ENCODE measurements at regions not wholly inside any gene's neighbourhood (a gene's known extent, or its start where the extent isn't known, plus 50 kb on each side); places are given as distances from the start of the nearest gene placed in this dataset.
"Not testable (repeated sequence)": the region's sequence is repeated elsewhere in the genome, so short reads cannot be mapped to it uniquely, and the experiment has no call there.

DNA sequence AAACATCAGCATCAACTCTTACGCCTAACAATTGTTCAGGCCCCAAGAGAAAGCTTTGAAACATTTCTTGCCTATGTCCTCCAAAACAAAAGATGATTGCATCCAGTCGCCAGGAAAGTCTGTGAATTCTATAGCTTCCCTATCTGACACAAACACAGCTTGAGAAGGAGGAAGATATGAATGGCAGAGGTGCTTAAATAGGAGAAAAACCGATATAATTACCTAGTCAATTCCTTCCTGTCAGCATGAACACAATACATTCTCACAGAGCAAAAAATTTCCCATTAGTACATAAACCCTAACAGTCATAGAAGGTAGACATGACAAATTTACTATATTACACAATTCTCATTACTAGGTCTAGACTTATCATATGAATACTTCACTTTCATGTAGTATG, 326.5 kb downstream of the CGGBP1 start:
- DNase-seq (ENCODE audit: low read depth, low spot score) = no peak

DNA sequence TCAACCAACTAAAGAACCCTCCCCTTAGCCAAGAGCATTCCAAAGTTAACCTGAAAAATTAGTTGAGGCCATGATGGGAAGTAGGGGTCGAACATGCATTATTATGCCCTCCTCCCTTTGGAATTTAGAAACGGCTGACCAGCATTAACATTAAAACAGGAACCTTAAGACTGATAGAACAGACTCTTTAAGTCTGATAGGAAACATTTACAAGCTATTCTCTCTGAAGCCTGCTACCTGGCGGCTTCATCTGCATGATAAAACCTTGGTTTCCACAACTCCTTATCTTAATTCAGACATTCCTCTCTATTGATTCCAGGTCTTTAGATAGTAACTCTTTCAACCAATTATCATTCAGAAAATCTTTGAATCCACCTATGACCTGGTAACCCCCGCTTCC, 331.0 kb downstream of the CGGBP1 start:
- no peak for DNase-seq (ENCODE audit: low read depth, low spot score)

DNA sequence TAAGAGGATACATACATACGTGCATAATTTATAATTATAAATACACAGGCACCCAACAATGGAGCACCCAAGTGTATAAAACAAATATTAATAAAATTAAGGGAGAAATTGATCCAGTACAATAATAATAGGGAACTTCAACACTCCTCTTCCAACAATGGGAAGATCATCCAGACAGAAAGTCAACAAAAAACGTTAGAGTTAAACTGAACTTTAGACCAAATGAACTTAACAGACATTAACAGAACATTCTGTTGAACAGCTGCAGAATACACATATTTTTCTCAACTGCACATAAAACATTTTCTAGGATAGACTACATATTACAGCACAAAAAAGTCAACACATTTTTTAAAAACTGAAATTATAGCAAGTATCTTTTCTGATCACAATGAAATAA, 339.7 kb downstream of the CGGBP1 start:
- no peak for DNase-seq (ENCODE audit: low read depth, low spot score)

DNA sequence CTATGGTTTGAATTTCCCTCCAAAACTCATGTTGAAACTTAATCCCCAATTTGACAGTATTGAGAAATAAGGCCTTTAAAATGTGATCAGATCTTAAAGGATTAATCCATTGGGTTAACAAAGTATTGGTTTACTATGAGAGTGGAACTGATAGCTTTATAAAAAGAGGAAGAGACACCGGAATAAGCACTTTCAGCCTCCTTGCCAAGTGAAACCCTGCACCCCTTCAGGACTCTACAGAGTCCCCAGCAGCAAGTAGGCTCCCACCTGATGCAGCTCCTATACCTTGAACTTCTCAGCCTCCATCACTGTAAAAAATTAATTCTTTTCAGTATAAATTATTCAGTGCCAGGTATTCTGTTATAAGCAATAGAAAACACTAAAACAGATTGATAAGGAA, 348.3 kb downstream of the CGGBP1 start:
- no peak for DNase-seq (ENCODE audit: low read depth, low spot score)

GRCh38 chr3:87710028-87710427, 348.8 kb downstream of the CGGBP1 start:
- no peak for DNase-seq (ENCODE audit: low read depth, low spot score)

DNA sequence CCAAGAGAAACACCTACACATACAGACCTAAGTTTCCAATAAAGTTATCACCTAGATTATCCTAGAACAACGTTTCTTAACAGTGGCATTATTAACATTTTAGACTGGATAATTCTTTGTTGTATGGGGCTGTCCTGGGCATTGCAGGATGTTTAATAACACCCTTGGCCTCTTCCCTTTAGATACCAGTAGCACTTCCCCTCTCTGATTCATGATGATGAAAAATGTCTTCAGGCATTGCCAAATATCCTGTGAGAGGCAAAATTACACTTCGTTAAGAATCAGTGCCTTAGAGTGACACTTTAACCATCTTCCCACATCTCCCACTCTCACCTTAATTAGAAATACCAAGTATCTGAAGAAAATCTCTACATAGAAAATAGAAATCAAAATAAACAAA, 352.6 kb downstream of the CGGBP1 start:
- DNase-seq (ENCODE audit: low read depth, low spot score) = no peak

DNA sequence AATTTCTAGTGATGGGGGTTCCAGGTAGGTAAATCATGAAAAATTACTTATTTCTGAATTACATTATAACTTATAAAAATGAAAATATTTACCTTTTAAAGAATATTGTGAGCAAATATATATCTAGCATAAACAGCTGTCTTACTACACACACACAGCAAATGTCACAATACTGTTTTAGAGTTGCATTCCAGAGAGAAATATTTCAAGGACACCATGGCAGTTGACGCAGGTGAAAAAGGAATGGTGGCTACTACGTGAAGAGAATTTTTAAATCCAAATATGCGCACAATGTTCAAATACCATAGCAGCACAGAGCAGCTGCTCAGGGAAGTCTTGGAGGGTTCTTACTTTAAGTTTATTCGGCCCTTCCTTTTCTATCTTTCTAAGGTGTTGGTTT, 356.2 kb downstream of the CGGBP1 start:
- DNase-seq (ENCODE audit: low read depth, low spot score) = no peak

- no peak for DNase-seq (ENCODE audit: low read depth, low spot score)
Observed at GRCh38 chr3:87696124-87697013, 362.4 kb downstream of the CGGBP1 start.

DNA sequence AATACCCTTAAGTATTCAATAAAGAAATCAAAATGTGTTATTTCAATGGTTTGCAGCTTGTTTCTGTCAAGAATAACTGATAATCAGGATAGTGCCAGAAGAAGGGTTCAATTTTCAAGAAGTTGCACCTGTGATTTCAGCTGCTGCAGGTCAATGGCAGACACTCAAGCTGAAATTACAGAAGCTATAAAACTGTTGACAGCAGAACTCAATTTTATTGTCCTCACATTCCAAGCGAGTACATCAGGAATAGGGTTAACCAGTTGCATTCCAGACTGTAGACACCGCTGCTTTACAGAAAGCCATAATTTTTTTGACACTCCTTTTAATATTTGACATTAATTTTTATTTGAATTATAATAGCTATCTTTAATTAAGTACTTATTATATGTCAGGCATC, 364.1 kb downstream of the CGGBP1 start:
- no peak for DNase-seq (ENCODE audit: low read depth, low spot score)

GRCh38 chr3:87691109-87691508, 367.7 kb downstream of the CGGBP1 start:
- no peak for DNase-seq (ENCODE audit: low read depth, low spot score)

GRCh38 chr3:87678984-87679660, 379.7 kb downstream of the CGGBP1 start:
- not testable (repeated sequence) for DNase-seq (ENCODE audit: low read depth, low spot score)

DNA sequence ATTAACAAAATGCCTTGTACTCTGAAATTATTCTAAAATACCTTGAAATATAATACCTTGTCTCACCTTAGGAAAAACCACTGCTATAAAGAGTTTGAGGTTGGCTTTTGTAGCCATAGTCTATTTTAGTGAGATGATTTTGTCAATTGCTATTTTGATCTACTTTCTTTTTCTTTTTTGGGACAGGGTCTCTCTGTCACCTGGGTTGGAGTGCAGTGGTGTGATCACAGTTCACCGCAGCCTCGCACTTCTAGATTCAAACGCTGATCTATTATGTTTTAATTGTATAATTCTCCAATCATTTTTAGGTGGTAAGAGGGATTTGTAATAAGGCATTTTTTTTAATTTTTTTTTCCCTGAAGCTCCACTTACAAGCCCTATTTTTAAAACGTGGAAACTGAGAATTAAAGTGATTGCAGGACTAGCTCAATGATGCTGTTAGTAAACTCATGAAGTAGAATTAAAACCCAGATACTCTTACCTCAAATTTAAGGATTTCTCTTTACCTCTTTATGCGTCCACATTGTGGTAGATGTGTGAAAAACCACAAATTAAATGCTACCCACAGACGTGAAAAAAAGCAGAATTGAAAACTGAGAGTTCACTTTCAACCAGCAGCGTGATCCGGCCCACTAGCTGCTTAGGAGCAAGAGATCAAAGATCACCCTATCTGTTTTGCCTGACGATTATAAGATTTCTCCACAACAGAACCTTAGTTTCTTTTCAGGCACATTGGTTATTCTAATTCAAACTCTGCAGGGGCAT, 384.2 kb downstream of the CGGBP1 start:
- DNase-seq (ENCODE audit: low read depth, low spot score) = no peak

DNA sequence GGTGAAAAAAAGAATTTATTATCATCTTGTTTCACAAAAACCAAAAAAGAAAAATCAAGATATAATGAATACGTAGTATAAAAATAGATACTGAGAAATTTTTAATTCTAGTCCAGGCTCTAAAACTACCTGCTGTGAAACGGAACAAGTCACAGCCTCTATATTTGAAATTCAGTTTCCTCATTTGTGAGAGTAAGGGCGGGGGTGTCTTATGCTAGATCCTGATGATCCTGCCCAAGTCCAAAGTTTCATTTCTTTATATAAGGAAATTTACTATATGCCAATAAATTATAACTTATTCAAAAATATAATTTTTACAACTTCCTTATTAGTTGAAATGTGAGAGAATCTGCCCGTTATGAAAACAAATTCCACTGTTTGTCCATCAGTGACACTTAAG, 385.7 kb downstream of the CGGBP1 start:
- DNase-seq (ENCODE audit: low read depth, low spot score) = no peak

DNA sequence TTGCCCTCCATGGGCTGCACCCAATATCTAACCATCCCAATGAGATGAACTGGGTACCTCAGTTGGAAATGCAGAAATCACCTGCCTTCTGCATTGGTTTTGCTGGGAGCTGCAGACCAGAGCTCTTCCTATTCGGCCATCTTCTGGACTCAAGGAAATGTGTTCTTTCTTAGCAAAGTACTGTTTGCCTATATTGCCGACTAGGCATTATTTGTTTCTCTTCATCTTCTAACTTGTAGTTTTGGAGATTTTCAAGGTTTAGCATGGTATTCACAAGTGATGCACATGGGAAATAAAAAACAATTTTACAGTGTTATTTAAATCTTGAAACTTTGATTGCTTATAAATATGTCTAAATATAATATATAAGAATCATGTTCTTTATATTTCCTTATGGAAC, 377.8 kb upstream of the POU1F1 start:
- no peak for DNase-seq (ENCODE audit: low read depth, low spot score)

- not testable (repeated sequence) for DNase-seq (ENCODE audit: low read depth, low spot score)
Observed at GRCh38 chr3:87653138-87653537, 376.8 kb upstream of the POU1F1 start.

GRCh38 chr3:87634426-87634825, 358.0 kb upstream of the POU1F1 start:
- DNase-seq (ENCODE audit: low read depth, low spot score) = no peak

DNA sequence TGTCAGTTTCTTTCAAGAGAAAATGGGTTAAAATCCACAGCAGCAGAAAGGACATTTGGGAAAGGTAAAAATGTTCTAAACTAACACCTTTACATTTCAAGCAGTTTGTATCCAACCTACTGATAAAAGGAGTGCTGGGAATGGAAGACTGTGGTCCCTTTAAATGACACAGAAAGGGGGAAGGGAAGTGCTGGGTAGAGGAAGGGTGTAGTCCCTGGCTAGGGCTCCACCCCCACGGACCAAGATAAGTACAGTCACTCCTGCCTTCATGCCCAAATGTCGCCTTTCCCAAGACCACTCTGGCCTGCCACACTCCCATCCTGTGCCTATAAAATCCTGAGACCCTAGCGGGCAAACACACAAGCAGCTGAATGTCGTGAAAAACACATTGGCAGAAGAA, 350.9 kb upstream of the POU1F1 start:
- no peak for DNase-seq (ENCODE audit: low read depth, low spot score)

- no peak for DNase-seq (ENCODE audit: low read depth, low spot score)
Observed at GRCh38 chr3:87626546-87626945, 350.2 kb upstream of the POU1F1 start.

DNA sequence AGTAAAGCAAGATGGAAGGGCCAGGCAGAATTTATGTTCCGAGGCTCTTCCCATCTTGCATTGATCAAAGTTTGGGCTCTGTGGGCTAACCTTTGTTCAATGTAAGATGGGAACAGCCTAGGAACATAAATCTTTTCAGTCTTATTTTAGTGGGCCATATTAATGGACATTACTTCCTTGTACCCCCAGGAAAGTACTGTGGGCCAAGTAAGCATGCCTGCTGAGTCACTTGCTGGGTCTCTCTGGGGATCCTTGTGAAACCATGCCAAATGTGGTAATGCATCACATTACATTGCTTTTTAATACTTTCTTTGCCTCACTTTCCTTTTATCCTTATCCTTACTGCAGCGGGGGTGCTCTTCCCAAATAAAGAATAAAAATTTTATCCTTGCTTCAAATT, 349.5 kb upstream of the POU1F1 start:
- DNase-seq (ENCODE audit: low read depth, low spot score) = no peak

GRCh38 chr3:87624860-87625259, 348.5 kb upstream of the POU1F1 start:
- no peak for DNase-seq (ENCODE audit: low read depth, low spot score)

- DNase-seq (ENCODE audit: low read depth, low spot score) = no peak
Observed at GRCh38 chr3:87621667-87622066, 345.3 kb upstream of the POU1F1 start.

DNA sequence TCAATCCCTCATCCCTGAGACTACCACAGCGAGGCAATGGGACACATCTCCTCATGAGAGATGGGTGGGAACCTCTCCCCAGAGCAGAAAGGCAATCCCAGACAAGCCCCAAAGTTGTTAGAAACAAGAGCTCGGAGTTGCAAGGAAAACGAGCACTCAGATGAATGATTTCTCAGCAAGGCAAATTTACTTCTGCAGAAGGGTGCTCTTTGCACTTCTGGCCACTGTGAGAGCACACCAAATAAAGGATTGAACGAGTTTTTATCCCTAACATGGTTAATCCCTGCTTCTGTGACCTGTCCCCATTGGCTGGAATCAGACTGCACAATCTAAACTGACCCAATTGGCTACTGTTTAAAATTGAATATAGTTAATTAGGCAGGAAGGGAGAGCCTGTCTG, 339.1 kb upstream of the POU1F1 start:
- DNase-seq (ENCODE audit: low read depth, low spot score) = no peak

Measured in brain pericyte (primary cell).